Occipital lobe (tissue), 2 donors: ENCODE measurements at regions not wholly inside any gene's neighbourhood (a gene's known extent, or its start where the extent isn't known, plus 50 kb on each side); places are given as distances from the start of the nearest gene placed in this dataset. TPM values are rescaled to one million over a fixed set of nuclear protein-coding genes. Genes with fewer than 3 reads are reported as not detected.

Experiments used
- DNase-seq: peaks from one replicate; lab custom pipeline; 2025; lab: John Stamatoyannopoulos, UW
- small RNA-seq: library from RNA; depleted of rRNA; stranded (forward); fragments of <200 nt; gene quantifications from one replicate; pipeline ENCODE3, GENCODE V24; 2014

DNA sequence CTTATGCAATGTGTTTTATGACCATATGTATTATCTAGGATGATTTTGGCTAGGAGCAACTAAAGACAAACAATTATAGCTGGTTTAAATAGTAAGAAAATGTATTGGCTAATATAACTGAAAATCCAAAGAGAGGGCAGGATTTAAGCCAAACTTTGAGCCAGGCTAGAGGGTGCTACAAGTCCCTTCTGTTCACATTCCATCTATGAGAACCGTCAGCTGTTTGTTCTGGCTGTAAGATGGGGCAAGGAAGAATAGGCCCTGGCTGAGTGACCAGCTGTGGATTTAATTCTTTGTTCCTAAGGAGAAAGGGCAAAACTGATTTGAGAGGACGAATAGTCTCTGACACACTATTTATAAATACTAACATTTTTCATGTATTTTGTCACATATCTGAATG lies 79.2 kb upstream of the UGT8 start:
- DNase-seq, result no peak

DNA sequence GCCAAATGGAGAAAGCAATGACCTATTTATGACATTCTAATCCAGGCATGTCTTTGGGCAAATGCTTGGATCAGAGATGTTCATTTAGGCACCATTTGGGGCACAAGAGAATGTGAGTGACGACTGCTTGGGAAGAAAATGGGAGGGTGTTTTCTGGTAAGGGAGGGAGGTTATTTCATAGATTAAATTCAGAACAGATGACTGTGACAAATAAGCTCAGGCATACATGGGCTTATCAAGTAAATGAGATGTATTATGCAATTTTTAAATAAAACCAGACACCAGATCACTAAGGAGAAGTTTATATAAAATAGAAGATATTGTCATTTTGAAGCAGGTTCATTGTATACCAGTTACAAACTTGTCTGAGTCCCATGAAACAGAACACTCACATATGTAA lies 71.4 kb upstream of the UGT8 start:
- DNase-seq, result no peak

DNA sequence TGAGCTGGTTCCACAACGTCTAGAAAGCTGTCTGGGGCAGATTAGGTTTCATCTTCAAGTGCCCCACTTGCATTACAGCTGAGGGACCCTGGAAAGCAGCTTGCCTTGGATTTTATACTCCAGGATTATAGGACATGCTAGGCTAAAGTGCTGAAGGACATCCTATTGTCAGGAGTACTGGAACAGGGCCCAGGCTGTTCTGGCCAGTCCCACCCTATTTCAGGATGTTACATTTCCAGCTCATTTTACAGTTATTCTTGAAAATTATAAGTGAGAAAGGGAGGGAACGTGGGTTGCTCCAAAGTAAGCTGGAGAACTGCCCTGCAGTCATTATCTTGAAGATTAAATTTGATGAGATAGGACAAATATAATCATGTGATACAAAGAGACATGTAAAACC lies 71.0 kb upstream of the UGT8 start:
- DNase-seq, result no peak

DNA sequence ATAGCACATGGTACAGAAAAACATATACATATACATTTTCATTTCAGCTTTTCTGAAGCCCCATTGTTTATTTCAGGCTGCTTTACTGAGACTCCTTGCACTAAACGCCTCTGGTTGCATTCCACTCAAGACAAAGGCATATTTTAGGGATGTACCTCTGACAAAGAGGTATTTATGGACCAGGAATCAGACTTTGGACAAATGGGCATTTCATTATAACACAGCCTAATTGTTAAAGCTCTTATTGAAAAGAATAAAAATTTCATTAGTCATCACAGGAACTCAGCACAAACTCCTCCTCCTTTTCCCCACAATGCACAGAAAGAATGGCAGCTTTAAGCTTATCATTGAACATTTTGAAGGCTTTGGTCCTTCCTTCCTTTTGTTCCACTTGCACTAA lies 62.9 kb upstream of the UGT8 start:
- no peak for DNase-seq

DNA sequence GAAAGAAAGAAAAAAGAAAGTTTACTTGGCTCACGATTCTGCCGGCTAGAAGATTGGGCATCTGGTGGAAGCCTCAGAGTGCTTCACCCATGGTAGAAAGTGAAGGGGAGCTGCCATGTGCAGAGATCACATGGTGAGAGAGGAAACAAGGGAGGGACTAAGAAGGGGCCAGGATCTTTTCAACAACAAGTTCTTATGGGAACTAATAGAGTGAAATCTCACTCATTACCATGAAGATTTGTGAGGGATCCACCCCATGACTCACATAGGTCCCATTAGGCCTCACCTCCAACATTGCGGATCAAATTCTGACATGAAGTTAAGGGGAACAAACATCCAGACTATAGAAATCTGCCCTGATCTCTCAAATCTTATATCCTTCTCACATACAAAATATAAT lies 61.3 kb upstream of the UGT8 start:
- DNase-seq, result no peak

DNA sequence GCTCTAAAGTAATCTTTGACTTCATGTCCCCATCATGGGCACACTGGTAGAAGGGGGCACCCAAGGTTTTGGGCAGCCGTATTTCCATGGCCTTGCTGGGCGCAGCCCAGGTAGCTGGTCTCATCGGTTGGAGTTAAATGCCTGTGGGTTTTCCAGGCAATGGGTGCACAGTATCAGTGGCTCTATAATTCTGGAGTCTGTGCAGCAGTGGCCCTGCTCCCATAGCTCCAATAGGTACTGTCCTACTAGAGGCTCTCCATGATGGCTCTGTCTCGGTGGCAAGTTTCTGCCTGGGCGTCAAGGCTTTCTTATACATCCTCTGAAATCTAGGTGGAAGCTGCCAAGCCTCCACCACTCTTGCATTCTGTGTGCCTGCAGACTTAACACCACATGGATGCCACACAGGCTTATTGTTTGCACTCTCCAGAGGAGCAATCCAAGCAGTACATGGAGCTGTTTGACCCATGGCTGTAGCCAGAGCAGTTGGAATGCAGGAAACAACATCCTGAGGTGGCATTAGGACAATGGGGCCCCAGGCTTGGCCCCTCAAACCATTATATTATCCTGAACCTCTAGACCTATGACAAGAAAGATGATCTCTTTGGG lies 60.5 kb upstream of the UGT8 start:
- no peak for DNase-seq

DNA sequence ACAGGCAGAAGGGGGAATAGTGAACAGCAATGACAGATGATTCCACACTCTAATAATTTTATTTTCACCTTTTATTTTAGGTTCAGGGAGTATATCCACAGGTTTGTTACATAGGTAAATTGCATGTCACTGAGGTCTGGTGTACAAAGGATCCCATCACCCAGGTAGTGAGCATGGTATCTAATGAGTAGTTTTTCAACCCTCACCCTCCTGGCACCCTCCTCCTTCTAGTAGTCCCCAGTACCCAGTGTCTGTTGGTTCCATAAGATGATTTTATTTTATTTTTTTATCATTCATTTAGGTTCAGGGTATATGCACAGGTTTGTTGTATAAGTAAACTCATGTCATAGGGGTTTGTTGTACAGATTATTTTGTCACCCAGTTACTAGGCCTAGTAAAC lies 58.6 kb upstream of the UGT8 start:
- no peak for DNase-seq

DNA sequence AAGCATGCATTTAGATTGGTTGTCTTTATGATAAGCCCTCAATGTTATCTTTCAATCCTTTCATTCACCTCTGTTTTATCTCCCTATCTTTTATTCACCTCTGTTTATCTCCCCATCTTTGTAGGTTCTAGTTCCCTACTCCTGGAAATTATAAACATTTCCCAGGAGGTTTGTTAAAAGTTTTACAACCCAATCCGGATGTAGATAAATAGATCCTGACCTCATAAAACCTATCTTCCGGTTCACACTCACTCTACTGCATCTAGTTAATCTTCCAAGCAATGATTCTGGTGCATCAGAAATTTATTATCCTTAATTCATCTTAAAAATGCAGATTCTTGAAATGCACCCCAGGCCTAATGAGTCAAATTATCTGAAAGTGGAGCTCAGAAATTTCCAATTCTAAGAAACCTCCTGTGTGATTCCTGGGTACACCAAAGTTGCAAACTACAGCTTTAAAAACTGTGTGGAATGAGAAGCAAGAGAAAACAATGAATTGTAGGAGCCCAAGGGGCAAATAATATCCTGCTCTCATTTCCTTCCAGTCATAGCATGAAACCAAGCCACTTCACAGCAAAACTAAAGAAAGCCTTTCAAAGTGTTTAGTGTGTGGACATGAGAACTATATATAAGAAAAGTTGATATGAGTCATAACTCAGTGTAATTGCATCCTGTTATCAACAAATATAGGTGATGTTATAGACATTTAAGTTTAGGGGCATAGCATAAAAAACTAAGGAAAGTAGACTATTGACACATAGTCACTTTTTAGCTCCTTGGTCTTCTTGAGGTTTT lies 51.1 kb upstream of the UGT8 start:
- no peak for DNase-seq

Small RNA genes lying in the stretch of these regions (small RNA-seq; reads per million reads assigned to genes)
- gene AC093815.1, result not detected
